GM18505 (cell line): ENCODE measurements at regions not wholly inside any gene's neighbourhood (a gene's known extent, or its start where the extent isn't known, plus 50 kb on each side); places are given as distances from the start of the nearest gene placed in this dataset.
A peak's percentile ranks its signal among the peaks of the same experiment; 100 is the strongest.

Source experiments
- ATAC-seq: cut with Tn5 transposase; IDR thresholded peaks from one replicate; pipeline ENCODE4 v1.9.1; 2021; ENCODE audit not compliant: unreplicated experiment
- POLR2A ChIP-seq: IDR thresholded peaks from 4 replicates; pipeline ENCODE4 v1.6.1; 2011; ENCODE audit warnings: borderline replicate concordance; ENCODE audit not compliant: insufficient read depth, insufficient read length; ENCODE audit errors: extremely low read depth

DNA sequence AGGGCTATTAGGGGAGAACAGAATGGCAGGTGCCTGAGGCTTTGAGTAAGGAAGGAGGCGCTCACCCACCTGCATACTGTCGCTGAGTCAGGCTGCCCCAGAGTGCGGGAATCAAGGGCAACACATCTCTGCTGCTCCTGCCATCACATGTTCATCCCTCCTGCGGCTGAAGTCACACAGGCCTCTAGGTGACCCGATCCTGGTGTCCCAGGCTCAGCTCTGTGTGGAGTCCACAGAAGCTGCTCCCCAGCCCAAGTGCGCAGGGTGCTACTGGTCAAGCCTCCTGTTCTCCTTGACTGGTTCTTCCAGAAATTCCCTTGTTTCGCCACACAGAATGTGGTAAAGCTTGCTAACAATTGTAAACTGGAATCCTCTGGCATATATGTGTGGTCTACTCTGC is 96.9 kb upstream of the IL6 start:
- ATAC-seq: no peak
- TF ChIP-seq POLR2A: no peak

DNA sequence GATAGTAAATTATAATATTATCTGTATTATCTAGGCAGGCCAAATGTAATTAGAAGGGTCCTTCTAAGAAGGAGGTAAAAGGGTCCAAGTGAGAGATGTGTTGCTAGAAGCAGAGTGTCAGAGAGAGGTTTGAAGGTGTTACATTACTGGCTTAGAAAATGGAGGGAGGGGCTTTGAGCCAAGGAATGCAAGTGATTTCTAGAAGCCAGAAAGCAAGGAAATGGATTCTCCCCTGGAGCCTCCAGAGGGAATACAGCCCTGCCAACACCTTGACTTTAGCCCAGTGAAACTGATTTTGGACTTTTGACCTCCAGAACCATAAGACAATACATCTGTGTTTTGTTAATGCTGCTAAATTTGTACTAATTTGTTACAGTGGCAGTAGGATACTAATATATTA is 97.9 kb upstream of the IL6 start:
- ATAC-seq: no peak
- TF ChIP-seq POLR2A: no peak

DNA sequence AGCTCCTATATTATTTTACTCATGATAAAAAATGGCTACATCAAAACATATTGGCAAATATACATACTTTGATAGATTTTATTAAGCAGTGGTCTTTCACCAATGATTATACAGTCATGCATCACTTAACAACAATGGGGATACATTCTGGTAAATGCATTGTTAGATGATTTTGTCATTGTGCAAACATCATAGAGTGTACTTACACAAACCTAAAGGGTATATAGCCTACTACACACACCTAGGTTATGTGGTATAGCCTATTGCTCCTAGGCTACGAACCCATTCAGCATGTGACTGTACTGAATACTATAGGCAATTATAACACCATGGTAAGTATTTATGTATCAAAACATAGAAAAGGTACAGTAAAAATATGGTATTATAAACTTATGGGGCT is 98.9 kb upstream of the IL6 start:
- no peak for TF ChIP-seq POLR2A
- ATAC-seq: no peak

DNA sequence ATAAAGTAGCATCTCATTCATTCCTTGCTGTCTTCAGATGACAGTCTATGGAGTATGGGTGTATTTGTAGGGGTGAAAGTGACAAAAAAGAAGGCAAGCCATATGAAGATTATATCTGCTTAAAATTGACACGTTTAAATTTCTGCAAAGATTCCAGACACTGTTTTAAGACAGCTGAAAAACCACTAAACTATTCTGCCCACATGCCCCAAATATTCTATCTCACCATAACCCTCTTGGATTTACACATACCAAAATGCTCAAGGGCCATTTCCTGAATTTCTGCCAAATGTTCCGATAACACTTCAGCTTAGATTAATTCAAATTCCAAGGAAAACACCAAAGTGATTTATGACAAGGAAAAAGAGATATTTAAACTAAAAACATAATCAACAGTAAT is 99.9 kb upstream of the IL6 start:
- ATAC-seq: no peak
- TF ChIP-seq POLR2A: no peak

DNA sequence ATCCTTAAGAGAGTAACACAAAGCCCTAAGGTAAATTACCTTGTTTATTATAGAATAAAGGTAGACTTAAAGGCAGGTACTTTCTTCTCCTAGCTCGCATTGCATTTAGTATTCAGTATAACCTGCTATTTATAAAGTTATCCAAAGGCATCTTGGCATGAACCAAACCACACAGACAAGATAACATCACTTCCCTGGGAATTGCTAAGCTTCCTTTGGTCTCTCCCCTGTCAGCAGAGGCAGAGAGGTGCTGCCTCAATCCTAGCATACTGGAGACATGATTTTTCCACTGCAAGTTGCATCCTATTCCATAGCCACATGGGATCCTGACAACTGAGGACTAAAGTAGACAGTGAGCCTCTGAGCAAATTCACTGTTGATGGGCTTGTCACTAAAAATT is 101.7 kb upstream of the IL6 start:
- no peak for TF ChIP-seq POLR2A
- no peak for ATAC-seq

DNA sequence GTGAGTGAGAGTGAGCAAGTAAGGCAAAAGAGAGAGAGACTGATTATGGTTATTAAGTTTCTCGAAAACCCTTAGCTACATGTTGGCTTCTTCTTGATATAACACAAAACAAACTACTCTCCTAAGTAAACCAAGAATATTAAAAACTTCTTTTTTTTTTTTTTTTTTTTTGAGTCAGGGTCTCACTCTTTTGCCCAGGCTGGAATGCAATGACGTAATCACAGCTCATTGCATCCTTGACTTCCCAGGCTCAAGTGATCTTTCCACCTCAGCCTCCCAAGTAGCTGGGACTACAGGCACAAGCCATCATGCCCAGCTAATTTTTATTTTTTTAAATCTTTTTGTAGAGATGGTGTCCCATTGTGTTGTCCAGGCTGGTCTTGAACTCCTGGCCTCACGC is 102.2 kb upstream of the IL6 start:
- TF ChIP-seq POLR2A: no peak
- no peak for ATAC-seq

DNA sequence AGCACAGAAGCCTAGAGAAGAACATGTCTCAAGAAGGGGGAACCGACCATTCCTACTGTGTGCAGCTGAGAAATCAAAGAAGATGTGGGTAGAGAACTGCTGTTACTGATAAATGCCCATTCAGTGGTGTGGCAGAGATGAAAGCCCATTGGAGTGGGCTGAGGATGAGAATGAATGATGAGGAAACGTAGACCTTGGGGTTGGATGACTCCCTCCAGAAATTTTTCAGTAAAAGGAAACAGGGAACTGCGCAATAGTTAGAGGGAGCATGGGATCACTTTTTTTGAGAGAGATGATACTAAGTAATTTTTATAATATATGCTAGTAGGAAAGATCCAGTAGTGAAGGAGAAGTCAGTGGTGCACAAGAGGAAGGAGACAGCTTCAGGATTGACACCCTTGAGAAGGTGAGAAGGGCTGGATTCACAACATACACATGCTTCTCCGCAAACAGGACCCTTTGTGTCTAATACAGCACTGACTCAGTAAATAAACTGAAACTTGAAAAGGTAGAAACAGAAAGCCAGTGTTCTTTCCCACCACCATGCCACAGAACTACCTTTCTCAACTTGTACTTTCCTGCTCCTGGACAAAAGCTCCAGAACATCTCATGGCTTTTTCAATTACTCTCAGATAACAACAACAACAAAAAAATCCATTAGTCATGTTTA is 104.7 kb upstream of the IL6 start:
- TF ChIP-seq POLR2A: no peak
- ATAC-seq: no peak

DNA sequence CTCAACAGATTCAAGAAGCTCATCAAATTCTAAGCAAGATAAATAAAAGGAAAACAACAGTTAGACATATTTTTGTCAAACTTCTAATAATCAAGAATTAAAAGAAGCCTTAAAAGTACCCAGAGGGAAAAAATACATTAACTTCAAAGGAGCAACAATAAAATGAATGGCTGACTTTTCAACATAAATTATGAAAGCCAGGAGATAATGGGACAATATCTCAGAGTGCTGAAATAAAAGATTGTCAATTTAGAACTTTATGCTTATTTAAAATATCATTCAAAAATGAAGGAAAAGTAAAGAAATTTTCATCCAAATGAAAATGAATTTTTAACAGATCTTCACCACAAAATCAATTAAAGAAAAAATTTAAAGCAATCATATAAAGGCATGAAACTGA is 108.5 kb upstream of the IL6 start:
- no peak for TF ChIP-seq POLR2A
- no peak for ATAC-seq

DNA sequence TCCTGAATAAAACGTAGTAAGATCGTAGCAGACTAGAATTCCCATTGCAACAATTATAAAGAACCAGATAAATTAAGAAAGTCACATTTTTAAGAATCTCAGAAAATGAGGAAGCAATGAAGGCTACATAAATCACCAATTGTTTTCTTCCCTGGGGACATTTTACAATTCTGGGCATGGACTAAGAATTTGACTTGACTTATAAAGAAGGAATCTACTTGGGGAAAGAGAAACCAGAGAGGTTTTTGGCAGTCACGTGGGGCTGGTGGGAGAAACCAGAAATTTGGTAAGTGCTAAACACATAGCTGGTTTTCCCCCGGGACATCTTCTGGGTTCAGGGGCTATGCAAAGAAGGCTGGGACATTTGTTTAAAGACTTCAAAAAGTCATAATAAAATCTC is 109.8 kb upstream of the IL6 start:
- no peak for ATAC-seq
- TF ChIP-seq POLR2A: no peak

DNA sequence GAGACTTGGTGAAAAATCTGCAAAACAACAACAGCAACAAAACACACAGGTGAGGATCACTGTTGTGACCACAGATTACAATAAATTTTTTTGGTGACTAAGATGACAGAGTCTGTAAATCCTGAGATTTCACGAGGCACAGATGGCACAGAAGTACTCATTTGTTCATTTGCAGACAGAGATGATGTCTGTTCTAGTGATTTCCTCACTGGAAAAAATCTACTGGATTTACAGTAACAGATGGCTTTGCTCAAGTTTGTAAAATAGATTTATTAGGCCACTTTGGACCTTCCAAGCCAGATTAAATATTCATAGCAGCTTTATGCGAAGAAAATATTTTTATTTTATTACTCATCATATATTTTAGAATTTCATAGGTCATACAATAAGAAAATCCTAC is 113.5 kb upstream of the IL6 start:
- ATAC-seq: no peak

DNA sequence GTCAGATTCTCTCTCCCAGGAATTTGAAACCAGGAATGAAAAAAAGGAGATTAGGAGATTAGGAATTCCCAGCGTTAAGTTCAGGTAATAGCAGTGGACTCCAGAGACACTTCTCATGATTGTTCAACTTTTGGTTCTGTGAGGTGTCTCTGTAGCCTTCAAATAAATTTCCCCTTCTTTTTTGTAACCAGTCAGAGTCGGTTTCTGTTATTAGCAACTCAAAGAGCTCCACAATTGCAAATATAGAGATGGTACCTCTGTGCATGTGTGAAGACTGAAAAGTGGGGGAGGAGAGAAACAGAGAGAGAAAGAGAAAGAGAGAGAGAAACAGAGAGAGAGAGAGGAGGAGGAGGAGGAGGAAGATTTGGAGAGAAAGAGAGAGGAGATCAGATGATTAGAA is 112.8 kb upstream of the STEAP1B start:
- TF ChIP-seq POLR2A: no peak
- ATAC-seq: no peak

More for the DNA sequence above, 113.5 kb upstream of the IL6 start:
- TF ChIP-seq POLR2A: no peak

DNA sequence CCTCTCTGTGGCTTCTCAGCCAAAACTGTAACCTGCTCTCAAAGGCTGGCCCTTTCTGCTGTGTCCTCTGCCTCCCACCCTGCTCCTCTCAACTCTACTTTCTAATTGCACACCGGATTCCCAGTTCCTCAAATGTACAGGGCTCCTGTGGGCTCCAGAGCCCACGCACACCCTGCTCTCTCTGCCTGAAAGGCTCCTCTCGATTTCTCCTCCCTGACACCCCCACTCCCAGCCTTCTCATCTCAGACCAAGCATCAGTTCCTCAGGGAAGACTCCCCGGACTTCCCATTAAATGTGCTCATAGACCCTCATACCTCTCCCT is 111.7 kb upstream of the STEAP1B start:
- no peak for TF ChIP-seq POLR2A
- peak; percentile 61 for ATAC-seq

DNA sequence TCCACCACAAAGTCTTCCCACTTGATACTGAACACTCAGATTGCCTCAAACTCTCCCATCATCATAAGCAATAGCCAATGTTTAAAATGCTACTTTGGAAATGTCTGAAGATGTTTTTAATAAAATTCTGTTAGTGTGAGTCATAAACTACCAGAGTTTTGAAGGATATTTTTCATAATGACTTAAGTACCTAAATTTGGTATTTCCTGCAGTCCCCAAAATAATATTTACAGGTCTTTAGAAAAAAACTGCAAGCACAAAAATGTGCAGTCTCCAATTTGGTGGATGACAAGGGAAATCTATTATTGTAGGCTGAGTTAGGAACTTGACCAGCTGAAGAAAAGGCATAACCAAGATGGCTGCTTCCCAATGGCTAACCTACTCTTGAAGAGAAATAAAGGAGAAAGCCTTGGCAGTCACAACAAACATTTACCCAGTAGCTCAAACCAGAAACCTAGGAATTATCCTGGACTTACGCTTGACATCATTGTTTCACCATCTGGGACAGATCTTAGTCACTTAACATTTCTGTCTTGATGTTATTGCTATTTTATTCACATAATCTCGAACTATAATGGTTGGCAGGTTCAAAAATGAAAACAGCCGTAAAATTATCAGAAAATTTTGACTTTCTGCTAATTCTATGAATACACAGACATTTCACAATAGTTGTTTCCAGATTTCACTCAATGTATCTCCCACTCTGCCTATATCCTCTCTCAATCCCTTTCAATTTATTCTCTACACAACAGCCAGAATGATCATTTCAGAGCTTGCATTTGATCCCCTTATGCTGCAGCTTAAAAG is 111.2 kb upstream of the STEAP1B start:
- no peak for ATAC-seq

DNA sequence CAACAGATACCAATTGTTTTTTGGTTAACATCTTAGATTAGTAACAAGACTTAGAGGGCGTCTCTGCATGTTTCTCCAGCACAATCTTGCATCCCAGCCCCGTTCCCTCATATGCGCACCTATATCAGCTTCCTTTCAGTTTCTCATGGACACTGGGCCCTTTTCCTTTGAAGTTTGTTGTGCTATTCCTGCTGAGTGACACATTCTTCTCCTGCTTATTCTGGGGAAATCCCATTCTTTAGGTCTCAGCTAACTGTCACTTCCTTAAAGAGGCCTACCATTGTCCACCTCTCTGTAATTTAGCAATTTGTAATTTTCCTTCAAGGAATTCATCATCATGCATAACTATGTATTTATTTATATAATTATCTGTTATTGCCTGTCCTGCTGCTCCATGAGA is 110.3 kb upstream of the STEAP1B start:
- TF ChIP-seq POLR2A: no peak
- no peak for ATAC-seq

More for the DNA sequence above, 111.2 kb upstream of the STEAP1B start:
- TF ChIP-seq POLR2A: no peak
